DMS153 treated with DMSO at 0.1 percent for 48 hours (cell line): ENCODE measurements at regions not wholly inside any gene's neighbourhood (a gene's known extent, or its start where the extent isn't known, plus 50 kb on each side); places are given as distances from the start of the nearest gene placed in this dataset.

Experiments
- DNase-seq: peaks from one replicate; lab custom pipeline; 2025; ENCODE audit not compliant: unreplicated experiment; lab: John Stamatoyannopoulos, UW

- DNase-seq, result no peak
These were observed 55.2 kb upstream of the RNF24 start for GRCh38 chr20:4070323-4071177.

GRCh38 chr20:4069751-4070150 lies 54.4 kb upstream of the RNF24 start:
- no peak for DNase-seq

DNA sequence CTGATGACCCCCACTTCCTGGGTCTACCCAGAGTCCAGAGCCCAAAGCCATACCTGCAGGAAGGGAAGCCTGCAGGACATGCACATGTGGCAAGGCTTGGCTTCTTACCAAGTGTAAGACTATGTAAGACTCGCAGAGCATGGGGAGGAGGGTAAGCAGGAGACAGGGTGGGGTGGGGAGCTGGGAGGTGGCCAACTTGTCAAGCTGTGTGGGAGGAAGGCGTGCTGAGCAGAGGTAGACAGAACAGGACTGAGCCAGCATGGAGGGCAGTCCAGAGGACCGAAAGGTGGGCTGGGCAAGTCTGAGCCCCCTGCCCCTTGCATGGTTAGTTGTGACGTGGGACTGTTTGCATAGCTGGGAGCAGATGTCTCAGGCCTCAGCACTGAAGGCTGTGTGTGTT lies 53.4 kb upstream of the RNF24 start:
- DNase-seq, result no peak

DNA sequence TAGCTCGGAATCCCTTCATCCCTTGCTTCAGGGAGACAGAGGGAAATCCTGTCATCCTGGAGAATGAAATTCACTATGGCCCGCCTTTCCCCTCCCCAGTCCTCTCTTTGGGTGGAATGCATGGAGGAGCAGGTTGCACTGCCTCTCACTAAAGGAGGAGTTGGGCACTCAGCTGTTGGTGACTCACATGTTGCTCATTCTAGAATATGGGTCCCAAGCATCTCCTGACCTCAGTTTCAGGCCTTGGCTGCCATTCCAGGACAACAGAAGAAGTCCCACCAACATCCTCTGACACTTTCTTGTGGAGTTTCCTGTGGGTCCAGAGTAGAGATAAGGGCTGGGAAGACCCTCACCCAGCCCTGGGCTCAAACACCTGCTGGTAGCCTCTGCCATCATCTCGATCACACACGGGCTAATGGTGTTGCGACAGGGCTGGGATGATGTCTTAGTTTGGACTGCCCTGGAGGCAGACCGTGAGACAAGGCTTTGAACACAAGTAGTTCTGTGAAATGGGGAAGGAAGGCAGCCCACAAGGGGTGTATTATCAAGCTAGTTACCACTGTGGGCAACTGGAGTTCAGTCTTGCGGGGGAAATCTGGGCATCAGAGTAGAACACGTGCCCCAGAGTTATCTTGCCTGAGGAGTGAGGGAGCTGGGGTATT lies 52.4 kb upstream of the RNF24 start:
- DNase-seq, result no peak

- no peak for DNase-seq
These were observed 51.2 kb upstream of the RNF24 start for GRCh38 chr20:4066551-4066950.

DNA sequence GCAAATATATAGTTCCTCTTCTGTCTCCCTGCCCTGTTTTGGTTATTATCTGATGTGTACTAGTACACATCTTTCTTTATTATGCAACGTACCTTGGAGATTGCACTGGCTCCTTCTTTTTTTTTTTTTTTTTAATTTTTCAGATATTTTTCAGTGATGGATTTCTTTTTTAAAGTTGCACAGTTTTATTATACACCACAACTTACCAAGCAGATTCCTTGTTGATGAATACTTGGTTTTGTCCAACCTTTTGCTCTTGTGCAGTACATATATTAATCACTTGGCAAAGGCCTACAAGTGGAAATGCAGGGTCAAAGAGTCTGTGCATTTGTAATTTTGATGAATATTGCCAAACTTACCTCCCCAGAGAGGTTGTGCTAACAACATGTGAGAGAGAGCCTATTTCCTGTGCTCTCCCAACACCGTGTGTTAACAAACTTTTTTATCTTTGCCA lies 50.1 kb upstream of the RNF24 start:
- no peak for DNase-seq
